ENCODE measurements at regions not wholly inside any gene's neighbourhood (a gene's known extent, or its start where the extent isn't known, plus 50 kb on each side); places are given as distances from the start of the nearest gene placed in this dataset.

GRCh38 chrX:69226459-69227158 lies 61.4 kb upstream of the PJA1 start:
- no peak for DNase-seq (ENCODE audit: low spot score)

GRCh38 chrX:69222103-69223090 lies 57.1 kb upstream of the PJA1 start:
- peak; percentile 81 for DNase-seq (ENCODE audit: low spot score)

GRCh38 chrX:69221239-69222102 lies 56.2 kb upstream of the PJA1 start:
- DNase-seq (ENCODE audit: low spot score) = no peak

- no peak for DNase-seq (ENCODE audit: low spot score)
Measured at GRCh38 chrX:69218407-69218997, 53.2 kb upstream of the PJA1 start.

GRCh38 chrX:69216911-69217310 lies 51.7 kb upstream of the PJA1 start:
- DNase-seq (ENCODE audit: low spot score) = no peak

GRCh38 chrX:69216446-69216845 lies 51.2 kb upstream of the PJA1 start:
- DNase-seq (ENCODE audit: low spot score) = no peak

GRCh38 chrX:69215161-69215875 lies 50.1 kb upstream of the PJA1 start:
- no peak for DNase-seq (ENCODE audit: low spot score)
